ENCODE measurements at regions not wholly inside any gene's neighbourhood (a gene's known extent, or its start where the extent isn't known, plus 50 kb on each side); places are given as distances from the start of the nearest gene placed in this dataset.
"Not testable (repeated sequence)": the region's sequence is repeated elsewhere in the genome, so short reads cannot be mapped to it uniquely, and the experiment has no call there.

DNA sequence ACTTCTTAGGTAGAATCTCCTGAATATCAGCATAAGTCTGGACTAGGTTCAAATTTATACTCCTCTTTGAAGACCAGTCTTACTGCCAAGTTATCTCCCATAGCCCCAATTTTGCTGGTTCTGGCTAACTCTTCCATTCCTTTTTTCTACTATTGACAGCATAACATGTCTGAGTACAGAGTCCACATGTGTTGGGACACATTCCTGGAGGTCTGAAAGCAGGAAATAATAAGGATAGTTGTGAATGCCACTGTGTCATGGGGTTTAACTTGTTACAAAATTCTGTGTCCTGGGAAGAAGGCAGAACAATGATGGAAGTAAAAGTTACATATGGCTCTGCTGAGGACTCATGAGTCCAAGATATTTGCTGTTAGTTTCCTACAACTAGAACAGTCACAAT is 57.4 kb upstream of the ZBTB20 start:
- DNase-seq (ENCODE audit: low spot score): no peak

DNA sequence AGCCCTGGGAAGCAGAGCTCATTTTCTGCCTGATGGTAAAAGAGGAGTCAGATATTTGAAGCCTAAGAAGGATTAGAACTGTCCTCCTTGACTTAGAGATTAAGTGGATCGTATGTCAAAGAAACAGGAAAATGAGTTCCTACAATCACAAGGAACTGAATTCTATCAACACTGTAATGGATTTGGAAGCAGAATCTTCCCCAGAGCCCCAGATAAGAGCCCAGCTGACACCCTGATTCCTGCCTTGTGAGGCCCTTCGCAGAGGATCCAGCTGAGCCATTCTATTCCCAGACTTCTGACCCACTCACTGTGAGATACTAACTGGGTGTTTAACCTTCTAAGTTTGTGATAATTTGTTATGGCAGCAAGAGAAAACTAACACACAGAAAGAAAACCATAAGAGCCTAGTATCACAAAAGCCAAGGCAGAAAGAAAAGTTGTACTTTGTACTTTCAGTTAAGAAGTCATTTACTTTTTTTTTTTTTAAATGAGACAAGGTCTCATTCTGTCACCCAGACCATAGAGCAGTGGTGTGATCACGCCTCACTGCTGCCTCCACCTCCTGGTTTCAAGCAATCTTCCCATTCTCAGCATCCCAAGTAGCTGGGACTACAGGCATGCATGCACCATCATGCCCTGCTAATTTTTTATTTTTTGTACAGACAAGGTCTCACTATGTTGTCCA is 61.1 kb upstream of the ZBTB20 start:
- DNase-seq (ENCODE audit: low spot score): no peak

DNA sequence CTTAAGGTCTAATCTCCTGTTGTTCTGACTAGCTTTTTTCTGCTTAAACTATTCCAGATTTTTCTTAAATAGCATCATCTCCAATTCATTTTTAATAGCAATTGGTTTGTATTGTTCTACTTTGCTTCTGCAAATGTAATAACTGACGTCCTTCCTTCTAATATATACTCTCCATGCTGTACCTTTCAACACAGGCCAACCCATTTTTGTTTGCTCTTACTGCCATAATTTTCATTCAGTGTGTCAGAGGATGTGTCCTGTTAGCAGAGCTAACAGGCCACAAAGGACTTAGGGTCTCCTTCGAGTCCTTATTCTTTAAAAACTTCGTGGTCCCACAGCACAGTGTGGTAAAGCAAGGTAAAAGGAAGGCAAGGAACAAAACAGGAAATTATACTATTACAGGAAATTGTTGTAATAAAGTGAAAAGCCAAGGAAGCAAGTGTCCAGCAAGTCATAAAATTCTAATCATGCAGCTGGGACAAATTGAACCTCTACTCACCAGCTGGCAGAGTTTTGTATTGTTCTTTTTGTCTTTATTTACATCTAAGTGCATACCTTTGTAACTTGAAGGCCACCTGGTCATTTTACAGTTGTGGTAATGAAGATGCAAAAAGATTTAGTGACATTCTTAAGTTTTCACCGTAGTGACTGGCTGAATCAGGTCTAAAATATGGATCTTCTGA is 64.9 kb upstream of the ZBTB20 start:
- DNase-seq (ENCODE audit: low spot score): no peak

DNA sequence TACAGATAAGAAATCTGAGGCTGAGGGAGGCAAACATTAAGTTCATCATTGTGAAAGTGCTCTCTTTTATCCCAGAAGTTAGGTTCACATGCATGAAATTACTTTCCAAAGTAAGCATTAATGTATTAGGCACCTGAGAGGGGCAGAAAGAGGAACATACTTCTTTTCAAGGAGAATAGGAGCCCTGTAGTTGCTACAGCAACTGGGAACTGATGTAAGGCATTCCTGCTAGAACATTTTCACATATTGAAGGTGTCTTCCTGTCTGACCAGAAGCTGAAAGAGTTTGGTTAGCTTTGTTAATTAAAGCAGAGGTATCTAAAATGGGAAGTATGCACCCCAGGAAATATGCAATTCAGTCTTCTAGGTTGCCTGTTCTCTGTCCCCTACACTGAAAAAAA is 65.5 kb upstream of the ZBTB20 start:
- DNase-seq (ENCODE audit: low spot score): no peak

DNA sequence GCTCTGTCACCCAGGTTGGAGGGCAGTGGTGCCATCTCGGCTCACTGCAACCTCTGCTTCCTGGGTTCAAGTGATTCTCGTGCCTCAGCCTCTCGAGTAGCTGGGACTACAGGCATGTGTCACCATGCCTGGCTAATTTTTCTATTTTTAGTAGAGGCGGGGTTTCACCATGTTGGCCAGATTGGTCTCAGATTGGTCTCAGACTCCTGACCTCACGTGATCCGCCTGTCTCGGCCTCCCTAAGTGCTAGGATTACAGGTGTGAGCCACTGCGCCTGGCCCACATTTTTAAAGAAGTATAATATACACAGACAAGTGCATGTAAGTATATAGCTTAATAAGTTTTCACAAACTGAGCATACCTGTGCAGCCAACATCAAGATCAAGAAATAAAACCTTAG is 66.0 kb upstream of the ZBTB20 start:
- not testable (repeated sequence) for DNase-seq (ENCODE audit: low spot score)

DNA sequence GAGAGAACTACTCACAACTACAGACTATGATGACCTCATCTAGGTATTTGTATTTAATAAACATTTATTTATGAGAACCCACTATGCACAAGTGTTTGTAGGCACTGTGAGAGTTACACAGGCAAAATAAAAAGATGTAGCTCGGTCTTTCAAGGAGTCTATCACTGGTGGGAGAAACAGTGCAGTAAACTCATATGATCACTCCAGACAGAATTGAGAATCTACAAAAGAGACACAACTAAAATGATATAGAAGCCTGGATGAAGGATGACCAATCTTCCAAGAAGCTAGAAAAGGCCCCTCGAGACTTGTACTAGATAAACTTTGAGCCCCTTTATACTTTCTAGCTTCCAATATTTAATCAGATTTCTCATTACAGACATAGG is 70.2 kb upstream of the ZBTB20 start:
- DNase-seq (ENCODE audit: low spot score): no peak

DNA sequence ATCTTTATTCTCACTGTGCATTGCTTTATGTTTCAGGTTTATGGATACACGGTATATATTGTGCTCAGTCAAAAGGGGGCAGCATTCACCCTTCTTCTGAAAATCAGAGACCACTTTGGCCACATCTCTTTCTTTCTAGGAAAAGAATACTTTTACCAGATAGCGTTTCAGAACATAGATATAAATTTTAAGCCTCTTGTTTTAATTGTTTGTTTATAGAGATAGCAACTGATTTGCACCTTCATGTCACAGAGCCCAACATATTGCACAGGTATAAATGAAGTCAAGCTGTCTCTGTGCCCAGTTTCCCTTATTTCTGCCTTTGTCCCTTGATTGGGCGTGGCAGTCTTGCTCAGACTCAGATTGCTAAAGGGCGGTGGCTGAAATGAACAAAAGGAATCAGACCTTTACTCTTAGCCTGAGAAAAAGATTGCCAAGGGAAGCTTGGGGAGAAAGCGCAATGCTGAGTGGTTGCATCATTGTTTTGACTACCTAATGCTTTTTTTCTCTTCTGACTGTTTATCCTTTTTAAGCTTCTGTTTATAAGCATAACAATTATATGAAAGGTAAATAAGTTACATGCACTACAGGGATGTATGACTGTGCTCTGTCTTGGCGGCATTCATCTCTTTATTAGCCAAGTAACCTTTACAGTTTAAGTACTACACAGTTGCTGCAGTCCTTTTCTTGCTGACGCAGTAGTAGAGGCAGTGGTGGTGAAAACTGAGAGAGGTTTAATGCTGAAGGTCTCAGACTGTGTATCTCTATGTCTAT is 70.8 kb upstream of the ZBTB20 start:
- peak; percentile 46 for DNase-seq (ENCODE audit: low spot score)

DNA sequence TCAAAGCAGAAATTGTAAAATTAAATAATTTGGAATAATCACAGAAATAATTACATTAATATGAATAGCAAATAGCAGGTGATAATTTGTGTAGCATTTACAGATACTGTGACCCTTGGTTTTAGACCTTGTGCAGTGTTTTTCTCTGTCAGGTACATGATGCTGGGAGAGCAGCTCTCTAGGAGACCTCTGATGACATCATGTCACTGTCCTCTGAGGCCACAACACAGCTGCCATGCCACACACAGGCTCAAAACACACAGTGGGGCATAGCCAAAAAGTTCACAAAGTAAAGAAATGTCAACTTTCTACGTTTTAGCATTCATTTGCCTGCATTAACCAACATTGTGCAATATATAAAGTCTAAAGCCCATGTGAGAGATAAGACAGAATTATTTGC is 71.8 kb upstream of the ZBTB20 start:
- no peak for DNase-seq (ENCODE audit: low spot score)

DNA sequence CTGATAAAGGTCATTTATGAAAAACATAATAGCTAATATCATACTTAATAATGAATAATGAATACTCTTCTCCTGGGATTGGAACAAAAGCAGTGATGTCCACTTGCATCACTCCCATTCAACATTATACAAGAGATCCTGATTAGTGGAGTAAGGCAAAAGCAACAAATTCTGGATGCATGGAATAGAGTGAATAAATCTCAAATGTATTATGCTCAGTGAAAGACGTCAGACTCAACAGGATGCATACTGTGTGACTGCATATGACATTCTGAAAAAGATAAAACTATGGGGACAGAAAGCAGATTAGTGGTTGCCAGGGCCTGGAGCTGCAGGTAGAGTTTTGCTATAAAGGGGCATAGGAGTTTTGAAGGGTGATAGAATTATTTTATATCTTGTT is 77.6 kb upstream of the ZBTB20 start:
- DNase-seq (ENCODE audit: low spot score): no peak

DNA sequence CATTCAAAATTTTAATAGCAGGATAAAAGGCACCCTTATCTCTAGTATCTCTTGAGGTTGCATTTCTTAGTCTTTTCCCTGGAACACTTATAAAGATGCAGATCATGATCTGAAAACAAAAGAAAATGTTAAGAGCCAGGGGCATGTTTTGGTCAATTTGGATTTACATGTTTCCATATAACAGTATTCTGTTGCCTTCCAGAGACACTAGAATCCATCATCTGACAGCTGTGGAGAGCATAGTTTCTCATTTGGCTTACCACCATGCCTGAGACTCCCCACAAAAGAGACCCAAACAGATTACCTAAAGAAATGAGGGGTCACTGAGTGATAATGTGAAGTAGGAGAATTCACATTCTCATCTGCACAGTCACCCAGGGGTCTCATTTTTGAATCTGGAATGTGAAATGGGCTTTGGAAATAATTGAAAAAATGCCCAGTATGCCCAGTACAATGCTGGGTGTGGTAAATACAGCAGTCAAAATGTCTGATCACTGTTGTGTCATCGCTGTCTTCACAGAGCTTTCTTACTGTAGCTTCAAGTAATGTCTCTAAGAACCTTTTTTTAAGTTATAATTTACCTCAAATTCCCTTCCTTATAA is 79.9 kb upstream of the ZBTB20 start:
- no peak for DNase-seq (ENCODE audit: low spot score)

DNA sequence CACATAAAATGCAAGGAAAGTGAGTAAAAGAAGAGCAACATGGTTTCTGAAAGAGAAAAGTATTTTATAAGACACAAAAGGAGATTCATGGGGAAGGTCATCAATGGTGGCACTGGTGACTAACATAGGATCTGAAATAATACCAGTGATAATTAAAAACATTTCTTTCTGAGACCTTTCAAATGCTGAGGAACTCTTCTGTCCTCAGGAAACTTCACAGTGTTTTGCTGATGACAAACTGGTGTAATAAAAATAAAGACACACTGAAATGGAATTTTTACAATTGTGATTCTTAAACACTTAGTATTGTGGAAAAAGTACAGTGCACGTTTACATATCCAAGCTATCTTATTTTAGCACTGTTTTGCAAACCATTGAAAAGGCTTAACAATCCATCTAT is 80.4 kb upstream of the ZBTB20 start:
- DNase-seq (ENCODE audit: low spot score): no peak

DNA sequence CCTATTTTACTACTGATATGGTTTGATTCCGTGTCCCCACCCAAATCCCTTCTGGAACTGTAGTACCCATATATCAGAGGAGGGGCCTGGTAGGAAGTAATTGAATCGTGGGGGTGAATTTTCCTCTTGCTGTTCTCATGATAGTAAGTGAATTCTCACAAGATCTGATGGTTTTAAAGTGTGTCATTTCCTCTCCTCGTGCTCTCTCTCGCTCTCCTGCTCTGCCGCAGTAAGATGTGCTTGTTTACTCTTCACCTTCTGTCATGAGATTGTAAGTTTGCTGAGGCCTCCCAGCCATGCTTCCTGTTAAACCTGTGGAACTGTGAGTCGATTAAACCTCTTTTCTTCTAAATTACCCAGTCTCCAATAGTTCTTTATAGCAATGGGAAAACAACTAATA is 81.2 kb upstream of the ZBTB20 start:
- DNase-seq (ENCODE audit: low spot score): no peak

DNA sequence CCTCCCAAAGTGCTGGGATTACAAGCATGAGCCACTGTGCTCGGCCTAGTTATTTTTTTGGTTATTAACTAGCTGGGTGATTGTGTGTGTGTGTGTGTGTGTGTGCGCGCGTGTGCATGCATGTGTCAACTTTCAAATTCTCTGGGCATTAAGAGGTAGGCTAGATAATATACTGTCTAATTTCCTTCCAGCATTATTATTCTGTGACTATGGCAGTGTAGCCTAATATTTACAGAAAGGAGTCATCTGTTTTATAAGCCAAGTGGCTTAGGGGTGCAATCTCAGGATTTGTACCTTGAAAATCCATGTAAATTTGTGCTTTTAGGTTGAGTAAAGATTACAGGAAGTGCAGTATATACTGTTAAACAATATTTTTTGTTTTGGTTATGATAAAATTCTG is 85.1 kb upstream of the ZBTB20 start:
- no peak for DNase-seq (ENCODE audit: low spot score)

DNA sequence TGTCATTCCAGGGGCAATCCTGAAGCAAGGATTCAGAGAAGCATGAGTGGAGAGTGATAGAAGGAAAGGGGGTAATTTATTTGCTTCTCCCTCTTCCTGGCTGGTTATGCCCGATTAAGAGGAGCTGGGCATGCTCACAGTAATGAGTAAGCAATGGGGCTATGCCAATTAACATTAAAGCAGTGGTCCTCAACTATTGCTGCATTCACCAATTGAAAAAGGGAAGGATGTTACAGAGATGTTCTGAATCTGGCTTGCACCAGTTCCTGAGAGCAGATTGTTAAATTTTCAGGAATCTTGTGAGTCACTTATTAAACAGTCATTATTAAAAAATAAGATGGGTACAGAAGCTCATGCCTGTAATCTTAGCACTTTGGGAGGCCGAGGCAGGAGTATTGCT is 85.9 kb upstream of the ZBTB20 start:
- DNase-seq (ENCODE audit: low spot score): no peak

DNA sequence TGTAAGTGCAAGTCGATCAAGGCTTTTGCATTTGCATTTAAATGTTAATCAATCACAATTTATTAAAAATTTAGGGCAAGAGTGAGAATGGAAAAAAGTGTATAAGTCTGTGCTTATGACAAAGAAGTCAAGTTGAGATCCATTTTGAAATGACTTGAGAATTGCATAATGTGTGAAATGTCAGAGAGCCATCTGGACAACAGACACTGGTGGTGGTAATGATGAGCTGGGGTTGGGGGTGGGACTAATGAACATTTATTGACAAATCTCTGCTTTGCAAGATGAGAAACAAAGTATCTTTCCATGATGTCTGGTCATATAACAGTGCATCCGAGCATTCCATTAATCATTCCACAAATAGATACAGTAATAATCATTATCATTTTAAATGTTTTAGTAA is 89.4 kb upstream of the ZBTB20 start:
- no peak for DNase-seq (ENCODE audit: low spot score)

DNA sequence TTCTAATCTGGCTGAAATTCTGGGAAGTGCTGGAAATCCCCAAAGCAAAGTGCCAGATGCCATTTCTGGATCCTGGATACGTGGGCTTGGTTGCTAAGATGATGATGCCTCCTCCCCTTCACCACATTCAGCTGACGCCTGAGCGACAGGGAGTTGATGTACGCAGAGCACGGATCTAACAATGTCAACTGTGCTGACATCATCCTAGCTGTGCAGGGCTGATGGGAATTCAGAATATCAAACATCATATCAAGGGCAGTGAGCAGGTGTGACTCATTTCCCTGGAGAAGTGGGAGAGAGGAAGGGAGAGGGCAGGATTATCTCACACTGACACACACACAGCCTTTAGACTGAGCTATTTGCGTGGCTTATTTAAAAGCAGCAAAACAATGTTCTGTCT is 92.6 kb upstream of the ZBTB20 start:
- no peak for DNase-seq (ENCODE audit: low spot score)

DNA sequence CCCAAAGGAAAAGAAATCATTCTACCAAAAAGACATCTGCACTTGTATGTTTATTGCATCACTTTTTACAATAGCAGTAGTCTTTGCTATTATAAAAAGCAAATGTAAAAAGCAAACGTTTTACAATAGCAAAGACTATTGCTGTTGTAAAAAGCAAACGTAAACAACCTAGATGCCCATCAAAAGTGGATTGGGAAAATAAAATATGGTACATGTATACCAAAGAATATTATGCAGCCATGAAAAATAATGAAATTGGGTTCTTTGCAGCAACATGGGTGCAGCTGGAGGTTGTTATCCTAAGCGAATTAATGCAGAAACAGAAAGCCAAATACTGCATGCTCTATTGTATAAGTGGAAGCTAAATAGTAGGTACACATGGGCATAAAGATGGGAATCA is 97.3 kb upstream of the ZBTB20 start:
- DNase-seq (ENCODE audit: low spot score): no peak

DNA sequence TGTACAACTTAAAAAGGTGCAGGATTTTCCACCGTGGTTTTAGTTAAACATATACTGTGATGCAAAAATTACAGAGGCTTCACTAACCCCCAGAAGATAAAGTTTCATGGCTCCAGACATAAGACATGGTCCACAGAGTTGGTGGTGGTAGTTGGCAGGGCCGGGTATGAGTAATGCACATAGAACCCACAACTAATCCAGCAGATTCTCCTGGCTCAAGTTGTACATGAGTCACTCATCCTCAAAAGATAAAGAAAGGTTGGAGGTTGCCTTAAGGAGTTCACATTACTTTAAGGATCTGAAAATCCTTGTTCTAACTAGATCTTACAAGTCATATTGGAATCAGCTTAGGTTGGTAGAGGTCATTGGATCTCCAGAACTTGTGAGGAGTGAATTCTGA is 98.3 kb upstream of the ZBTB20 start:
- DNase-seq (ENCODE audit: low spot score): no peak

DNA sequence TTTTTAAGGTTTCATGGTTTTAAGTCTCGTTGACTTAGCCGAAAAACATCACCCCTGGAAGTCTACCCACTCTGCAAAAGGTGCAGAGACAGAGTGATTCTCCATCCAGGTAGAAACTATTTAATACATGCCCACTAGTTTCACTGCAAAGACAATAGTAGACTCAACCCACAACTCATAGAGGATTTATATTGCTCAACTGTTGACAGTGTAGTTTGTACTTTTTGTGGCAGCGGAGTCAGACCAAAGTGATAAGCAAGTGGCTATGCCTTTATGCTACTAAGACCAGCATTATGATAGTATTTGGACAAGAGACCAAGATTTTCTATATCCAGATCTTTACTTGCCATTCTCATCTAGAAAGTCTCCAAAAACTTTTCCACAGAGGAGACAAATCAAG is 98.8 kb upstream of the ZBTB20 start:
- no peak for DNase-seq (ENCODE audit: low spot score)

DNA sequence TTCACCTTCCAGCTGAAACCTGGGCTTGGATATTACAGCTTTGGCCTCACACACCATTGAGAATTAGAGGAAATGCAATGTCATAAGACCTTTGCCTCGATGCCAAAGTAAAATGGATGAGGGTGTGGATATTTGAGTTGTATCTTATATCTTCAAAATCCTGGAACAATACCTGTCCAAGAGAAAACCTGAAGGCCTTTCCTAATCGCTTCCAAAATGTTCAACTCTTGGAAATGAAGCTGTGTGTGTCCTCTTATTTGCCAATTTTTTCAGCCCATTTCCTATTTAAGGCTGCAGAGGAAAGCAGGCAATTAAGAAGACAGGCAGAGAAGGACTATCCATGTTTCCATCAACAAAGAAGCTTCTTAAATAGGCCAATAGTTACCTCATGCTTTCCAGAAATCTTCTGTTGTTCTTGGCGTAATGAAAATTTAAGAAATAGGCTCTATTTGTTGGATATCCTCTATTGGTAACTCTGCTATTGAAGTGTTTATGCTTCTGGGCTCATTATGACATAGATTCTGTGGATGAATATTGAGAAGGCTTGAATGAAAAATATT is 99.5 kb upstream of the ZBTB20 start:
- DNase-seq (ENCODE audit: low spot score): no peak

DNA sequence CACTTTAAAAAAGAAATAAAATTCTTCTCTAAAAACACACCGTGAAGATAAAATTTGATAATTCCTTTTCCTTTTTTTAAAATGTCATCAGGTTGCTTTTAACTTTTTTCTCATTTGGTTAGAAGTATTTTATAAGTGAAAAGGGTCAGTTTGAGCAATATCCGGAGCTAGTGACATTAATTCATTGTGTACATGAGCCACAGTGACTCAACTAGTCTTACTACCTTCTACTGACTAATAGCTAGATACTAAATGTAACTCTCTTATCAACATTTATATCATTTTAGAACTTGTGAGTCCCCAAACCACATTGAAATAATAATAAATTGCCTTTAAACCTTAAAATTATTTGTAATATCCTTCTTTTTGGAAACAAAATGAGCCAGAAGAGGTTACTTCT is 101.2 kb upstream of the ZBTB20 start:
- DNase-seq (ENCODE audit: low spot score): no peak

DNA sequence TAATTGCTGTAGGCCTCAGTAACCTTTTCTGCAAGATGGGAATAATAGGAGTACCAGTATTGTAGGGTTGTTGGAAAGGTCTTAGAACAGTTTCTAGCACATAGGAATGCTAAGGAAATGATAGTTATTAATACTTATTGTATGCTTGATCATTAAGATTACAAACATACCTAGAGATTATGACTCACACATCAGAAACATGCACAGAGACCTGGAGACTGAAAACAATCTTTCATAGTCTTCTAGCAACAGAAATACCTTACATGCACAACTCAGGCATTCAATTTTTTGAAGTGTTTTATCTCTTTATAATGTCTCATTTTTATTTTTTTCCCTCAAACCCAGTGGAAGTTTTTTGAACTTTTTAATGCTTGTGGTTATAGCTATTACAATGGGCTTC is 104.4 kb upstream of the ZBTB20 start:
- DNase-seq (ENCODE audit: low spot score): no peak

DNA sequence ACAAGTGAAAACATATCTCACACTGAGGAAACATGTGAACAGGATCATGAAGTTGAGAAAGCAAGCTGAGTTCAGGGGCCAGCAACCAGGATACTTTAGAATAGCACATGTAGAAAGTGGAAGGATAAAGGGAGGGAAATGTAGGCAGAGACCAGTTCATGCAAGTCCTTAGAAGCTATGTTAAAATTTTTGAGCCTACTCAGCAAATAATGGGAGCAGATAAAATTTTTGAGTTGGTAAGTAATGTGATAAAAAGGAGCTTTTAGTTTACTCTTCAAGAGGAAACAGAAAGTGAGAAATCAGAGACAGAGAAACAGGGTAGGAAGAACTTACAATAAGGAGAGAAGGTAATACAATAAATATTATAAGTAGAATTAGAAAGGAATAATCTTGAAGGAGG is 105.6 kb upstream of the ZBTB20 start:
- no peak for DNase-seq (ENCODE audit: low spot score)
